Ishikawa (cell line): ENCODE measurements at regions not wholly inside any gene's neighbourhood (a gene's known extent, or its start where the extent isn't known, plus 50 kb on each side); places are given as distances from the start of the nearest gene placed in this dataset.

ENCODE experiments used
- CEBPB ChIP-seq: IDR thresholded peaks from 2 replicates; pipeline ENCODE4 v1.6.1; 2012
- CREB1 ChIP-seq: IDR thresholded peaks from 2 replicates; pipeline ENCODE4 v1.6.1; 2012; ENCODE audit warnings: low read depth
- EGR1 ChIP-seq: IDR thresholded peaks from 2 replicates; pipeline ENCODE4 v1.6.1; 2012
- EP300 ChIP-seq: IDR thresholded peaks from 2 replicates; pipeline ENCODE4 v1.6.1; 2012; ENCODE audit warnings: borderline replicate concordance
- FOXM1 ChIP-seq: IDR thresholded peaks from 2 replicates; pipeline ENCODE4 v1.6.1; 2012; ENCODE audit warnings: low read depth, borderline replicate concordance
- MAX ChIP-seq: IDR thresholded peaks from 2 replicates; pipeline ENCODE4 v1.6.1; 2012
- NFIC ChIP-seq: IDR thresholded peaks from 2 replicates; pipeline ENCODE4 v1.6.1; 2012
- RAD21 ChIP-seq: IDR thresholded peaks from 2 replicates; pipeline ENCODE4 v1.6.1; 2012; ENCODE audit warnings: low read depth
- REST ChIP-seq: IDR thresholded peaks from 2 replicates; pipeline ENCODE4 v1.6.1; 2012; ENCODE audit warnings: low read depth, mild to moderate bottlenecking
- TAF1 ChIP-seq: IDR thresholded peaks from 2 replicates; pipeline ENCODE4 v1.6.1; 2012; ENCODE audit warnings: low read depth, mild to moderate bottlenecking
- TEAD4 ChIP-seq: IDR thresholded peaks from 2 replicates; pipeline ENCODE4 v1.6.1; 2012
- USF1 ChIP-seq: IDR thresholded peaks from 2 replicates; pipeline ENCODE4 v1.6.1; 2012
- YY1 ChIP-seq: IDR thresholded peaks from 2 replicates; pipeline ENCODE4 v1.6.1; 2012; ENCODE audit warnings: low read depth
- ZBTB7A ChIP-seq: IDR thresholded peaks from 2 replicates; pipeline ENCODE4 v1.6.1; 2012; ENCODE audit warnings: low read depth

- TF ChIP-seq YY1: no peak
- TF ChIP-seq REST: no peak
- no peak for TF ChIP-seq EGR1
- no peak for TF ChIP-seq CREB1
- no peak for TF ChIP-seq RAD21
- TF ChIP-seq TEAD4: no peak
- no peak for TF ChIP-seq MAX
- TF ChIP-seq USF1: no peak
- no peak for TF ChIP-seq EP300
- TF ChIP-seq NFIC: no peak
- TF ChIP-seq ZBTB7A: no peak
- no peak for TF ChIP-seq TAF1
- no peak for TF ChIP-seq FOXM1
- no peak for TF ChIP-seq CEBPB
Observed at GRCh38 chr20:6558341-6558740, 209.1 kb upstream of the BMP2 start.
